NCI-H2107 treated with DMSO at 0.1 percent for 48 hours (cell line): ENCODE measurements at regions not wholly inside any gene's neighbourhood (a gene's known extent, or its start where the extent isn't known, plus 50 kb on each side); places are given as distances from the start of the nearest gene placed in this dataset.
A peak's percentile ranks its signal among the peaks of the same experiment; 100 is the strongest.

Experiments
- DNase-seq: peaks from one replicate; lab custom pipeline; 2025; ENCODE audit not compliant: unreplicated experiment; lab: John Stamatoyannopoulos, UW

DNA sequence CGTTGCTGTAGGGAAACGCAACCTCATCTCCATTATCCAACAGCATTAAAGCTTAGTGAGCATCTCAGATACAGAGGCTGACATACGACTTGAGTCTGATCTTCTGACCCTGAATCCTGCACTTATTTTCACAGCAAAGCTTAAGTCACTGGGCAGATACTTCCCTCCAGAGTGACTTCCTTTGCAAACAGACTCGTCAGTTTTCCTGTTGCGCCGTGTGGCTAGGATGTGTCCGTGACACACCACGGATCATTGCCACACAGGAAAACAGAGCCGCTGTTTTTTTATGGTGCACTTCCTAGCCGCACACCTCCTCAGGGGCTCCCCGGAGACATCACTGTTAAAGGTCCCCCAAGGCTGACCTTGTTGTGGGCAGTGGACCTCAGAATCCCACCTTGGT, 94.9 kb upstream of the MKI67 start:
- DNase-seq = no peak

- no peak for DNase-seq
These were observed 95.6 kb upstream of the MKI67 start for GRCh38 chr10:128221807-128222206.

GRCh38 chr10:128222332-128222849, 96.2 kb upstream of the MKI67 start:
- DNase-seq = no peak

DNA sequence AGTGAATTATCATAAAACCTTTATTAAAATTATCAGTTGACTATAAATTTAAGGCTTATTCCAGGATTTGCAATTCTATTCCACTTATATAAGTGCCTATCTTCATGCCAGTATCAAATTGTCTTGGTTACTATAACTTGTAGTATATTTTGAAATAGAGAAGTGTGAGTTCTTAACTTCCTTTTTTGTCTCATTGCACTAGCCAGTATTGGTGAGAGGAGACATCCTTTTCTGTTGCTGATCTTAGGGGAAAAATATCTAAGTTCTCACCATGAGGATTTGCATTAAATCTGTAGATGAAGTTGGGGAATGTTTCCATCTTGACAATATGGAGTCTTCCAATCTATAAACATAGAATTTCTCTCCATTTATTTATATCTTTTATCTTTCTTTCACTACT, 104.2 kb upstream of the MKI67 start:
- no peak for DNase-seq

DNA sequence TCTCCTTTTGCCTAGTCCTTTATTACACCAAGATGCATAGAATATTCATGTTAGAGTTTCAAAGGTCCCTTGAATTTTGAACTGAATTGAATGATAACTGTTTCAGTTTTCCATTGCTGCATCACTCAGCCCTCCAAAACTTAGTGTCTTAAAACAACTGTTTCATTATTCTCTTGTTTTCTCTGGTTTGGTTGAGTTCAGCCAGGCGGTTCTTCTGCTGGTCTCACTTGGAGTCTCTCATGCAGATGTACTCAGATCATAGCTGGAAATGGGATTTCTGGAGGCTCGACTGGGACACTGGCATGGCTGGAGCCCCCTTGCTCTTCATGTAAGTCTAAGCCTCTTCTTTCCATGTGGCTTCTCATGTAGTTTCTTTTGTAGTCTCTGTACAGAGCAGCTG, 107.2 kb upstream of the MKI67 start:
- DNase-seq = no peak

DNA sequence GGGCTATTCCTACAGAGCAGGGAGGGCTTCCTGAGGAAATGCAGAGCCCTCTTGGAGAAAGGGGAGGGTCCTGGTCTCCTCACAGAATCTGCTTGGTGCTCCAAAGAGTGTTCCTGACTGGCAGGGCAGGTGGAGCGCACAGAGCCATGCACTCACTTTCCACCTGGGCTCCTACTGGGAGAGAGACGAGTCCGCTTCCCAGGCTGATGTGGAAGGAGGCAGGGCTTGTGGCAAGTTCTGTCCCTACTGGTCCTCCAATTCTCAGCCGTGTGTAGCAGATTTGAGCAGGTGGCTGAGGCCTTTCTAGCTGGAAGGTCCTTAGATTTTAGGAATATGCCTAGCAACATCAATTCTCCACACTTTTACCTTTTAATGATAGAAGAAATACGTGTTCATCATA, 111.5 kb upstream of the MKI67 start:
- no peak for DNase-seq

GRCh38 chr10:128241023-128241422, 114.8 kb upstream of the MKI67 start:
- DNase-seq = no peak

DNA sequence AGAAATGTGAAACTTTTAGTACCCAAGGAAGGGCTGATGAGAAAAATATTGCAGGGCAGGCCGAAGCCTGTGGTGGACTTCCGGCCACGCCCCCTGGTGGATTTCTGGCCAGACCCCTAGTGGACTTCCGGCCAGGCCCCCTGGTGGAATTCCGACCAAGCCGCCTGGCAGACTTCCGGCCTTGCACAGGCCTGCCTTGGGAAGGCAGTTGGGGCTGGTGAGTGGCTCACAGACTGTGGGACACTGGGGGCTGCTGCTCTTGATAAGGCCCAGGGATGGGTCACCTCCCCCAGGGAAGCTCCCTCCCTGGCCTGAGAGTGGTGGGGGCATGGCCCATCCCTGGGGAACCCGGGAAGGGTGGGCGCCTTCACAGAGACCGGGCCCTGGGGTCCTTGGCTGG, 116.4 kb upstream of the MKI67 start:
- no peak for DNase-seq

- no peak for DNase-seq
These were observed 118.8 kb upstream of the MKI67 start for GRCh38 chr10:128245026-128245425.

DNA sequence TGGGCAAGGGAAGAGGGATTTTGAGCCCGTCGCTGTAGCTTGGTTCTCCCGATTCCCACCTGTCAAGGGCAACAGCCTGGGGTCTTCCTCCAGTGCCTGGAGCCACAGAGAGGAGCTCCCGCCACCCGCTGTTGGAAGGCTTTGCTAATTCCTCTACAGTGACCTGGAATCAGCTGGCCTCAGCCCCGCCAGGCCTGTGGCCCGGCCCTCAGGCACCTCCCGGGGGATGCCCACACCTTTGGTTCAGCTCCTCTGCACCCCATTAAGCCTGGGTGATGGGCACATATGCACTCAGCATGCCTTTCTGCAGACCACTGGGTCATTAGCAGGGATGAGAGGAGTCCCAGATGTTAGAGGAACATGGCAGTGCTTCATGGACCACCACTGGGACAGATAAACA, 121.4 kb upstream of the MKI67 start:
- DNase-seq = no peak

GRCh38 chr10:128254476-128254875, 128.3 kb upstream of the MKI67 start:
- no peak for DNase-seq

DNA sequence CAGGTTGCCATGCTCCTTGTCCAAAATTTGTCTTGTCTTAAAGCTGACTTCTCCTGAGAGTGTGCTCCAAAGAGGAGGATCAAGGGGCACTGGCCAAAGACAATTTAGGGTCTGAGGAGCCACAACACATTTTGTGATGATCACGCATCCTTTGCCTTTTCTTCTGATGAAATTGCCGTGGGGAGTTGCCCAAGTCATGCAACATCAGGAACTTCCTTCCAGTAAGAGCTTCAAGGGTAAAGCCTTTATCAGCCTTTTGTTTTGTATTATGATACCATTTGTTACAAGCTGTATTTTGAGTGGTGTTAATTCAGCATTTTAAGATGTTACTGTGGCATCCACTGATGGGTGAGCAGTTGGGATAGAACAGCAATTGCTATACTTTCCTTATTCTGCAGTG, 131.2 kb upstream of the MKI67 start:
- no peak for DNase-seq

GRCh38 chr10:128258421-128258976, 132.3 kb upstream of the MKI67 start:
- DNase-seq = no peak

- DNase-seq = peak; percentile 1
These were observed 137.9 kb upstream of the MKI67 start for GRCh38 chr10:128263891-128264688.

GRCh38 chr10:128265596-128265995, 139.4 kb upstream of the MKI67 start:
- no peak for DNase-seq

DNA sequence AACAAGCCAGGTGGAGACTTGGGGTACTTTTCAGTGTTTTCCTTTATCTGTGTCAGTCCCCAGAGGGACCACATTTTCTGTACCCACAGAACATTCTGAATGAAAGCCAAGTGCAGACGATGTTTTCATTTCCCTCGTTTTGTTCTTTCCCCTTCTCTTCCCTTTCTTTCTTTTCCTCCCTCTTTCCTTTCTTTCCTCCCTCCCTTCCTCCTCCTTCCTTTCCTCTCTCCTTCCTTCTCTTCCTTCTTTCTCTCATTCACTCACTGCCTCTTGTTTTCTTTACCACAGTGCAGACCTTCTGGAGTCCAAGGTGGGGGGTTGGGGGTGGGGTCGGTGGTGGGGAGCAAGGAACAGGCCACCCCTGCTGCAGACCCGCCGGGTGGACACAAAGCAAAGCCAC, 141.4 kb upstream of the MKI67 start:
- no peak for DNase-seq

DNA sequence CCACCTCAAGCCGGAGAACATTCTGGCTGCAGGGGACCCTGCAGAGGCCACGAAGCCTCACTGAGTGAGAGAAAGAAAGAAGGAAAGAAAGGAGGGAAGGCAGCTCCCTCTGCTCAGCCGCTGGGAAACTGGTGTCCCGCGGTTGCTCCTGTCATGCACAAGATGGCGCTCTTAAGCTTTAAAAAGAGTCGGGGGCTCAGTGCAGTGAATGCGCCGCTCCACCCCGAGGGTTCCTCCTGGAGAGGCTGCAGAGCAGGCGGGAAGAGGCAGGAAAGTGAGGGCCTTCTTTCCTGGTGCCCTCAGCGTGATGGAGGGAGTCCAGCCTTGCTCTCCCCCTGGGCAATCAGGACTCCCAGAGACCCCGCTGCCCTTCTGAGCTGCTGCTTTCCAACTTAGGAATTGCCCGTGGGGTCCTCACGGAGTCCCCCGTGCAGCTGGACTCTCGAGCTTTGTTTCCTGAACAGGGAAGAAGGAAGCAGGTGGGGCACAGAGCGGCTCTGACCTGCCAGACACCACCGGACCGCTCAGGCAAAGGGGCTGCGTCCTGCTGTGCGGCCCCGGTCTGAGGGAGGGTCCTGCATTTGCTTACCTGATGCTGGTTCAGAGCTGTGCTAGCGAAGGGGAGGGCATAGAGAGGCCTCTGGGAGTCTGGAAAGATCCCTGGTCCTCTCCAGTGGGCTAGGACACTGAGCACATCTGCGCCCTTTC, 141.9 kb upstream of the MKI67 start:
- no peak for DNase-seq

DNA sequence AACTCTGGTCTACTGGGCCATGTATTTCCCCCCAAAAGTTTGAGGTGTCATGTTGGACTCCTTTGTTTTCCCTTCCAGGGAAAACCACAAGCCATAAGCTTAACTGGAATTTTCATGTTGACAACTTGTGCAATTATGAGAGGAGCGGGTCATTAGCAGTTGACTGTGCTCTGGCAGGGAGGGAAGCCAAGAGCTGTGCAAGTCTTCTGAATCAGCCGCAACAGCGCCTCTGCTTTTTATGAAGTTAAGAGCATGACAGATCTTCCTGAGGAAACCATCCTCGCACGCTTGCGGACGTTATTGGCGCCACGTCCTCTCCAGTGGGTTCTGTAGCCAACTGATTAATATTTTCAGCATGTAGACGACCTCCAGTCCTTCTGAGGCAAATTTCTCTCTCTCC, 148.7 kb upstream of the MKI67 start:
- DNase-seq = no peak

GRCh38 chr10:128275388-128276177, 149.4 kb upstream of the MKI67 start:
- no peak for DNase-seq

DNA sequence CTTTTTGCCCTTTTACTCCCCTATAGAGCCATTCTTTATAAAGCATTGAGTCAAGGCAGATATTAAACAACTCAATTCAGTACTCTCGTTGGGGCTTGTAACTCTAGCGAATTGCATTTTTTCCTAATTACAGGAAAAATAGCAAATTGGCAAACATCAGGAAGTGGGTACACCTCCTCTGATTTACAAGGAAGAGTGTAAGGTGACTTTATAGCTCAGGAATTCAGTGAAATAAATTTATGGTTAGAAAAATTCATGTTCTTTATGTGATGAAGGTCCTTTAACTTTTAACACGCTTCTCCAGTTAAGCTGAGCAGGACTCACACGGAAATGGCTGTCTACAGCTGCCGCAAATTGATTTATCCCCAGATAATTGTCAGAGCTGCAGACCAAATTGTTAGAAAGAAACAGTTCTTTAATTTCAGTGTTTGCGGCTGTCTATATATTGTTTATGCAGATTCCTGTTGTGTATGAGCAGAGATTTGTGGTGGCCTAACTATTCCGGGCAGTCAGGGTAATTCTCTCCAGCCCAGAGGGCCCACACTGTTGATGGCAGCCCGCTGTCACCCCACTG, 151.1 kb upstream of the MKI67 start:
- DNase-seq = no peak

- DNase-seq = no peak
These were observed 152.1 kb upstream of the MKI67 start for GRCh38 chr10:128278362-128278761.
